H9 (cell line): ENCODE measurements at regions not wholly inside any gene's neighbourhood (a gene's known extent, or its start where the extent isn't known, plus 50 kb on each side); places are given as distances from the start of the nearest gene placed in this dataset.

ENCODE experiments used
- DNase-seq: peaks from one replicate; pipeline ENCODE4 v3.0.0-alpha.2; 2017
- H2AFZ ChIP-seq: one replicate; pipeline ENCODE4 v1.6.1; 2013; ENCODE audit warnings: mild to moderate bottlenecking, low read length, control low read depth, moderate library complexity
- H2AK5ac ChIP-seq: 2 replicates; pipeline ENCODE4 v1.6.1; 2013; ENCODE audit warnings: low read length, control low read depth, mixed read lengths; ENCODE audit not compliant: insufficient read length
- H2BK120ac ChIP-seq: one replicate; pipeline ENCODE4 v1.6.1; 2013; ENCODE audit warnings: low read depth, mild to moderate bottlenecking, low read length, control low read depth, inconsistent platforms; ENCODE audit not compliant: poor library complexity, severe bottlenecking
- H2BK12ac ChIP-seq: 2 replicates; pipeline ENCODE4 v1.6.1; 2013; ENCODE audit warnings: low read length, control low read depth, mixed read lengths, low read depth; ENCODE audit not compliant: insufficient read length
- H2BK15ac ChIP-seq: 2 replicates; pipeline ENCODE4 v1.6.1; 2013; ENCODE audit warnings: low read depth, low read length, control low read depth
- H2BK20ac ChIP-seq: one replicate; pipeline ENCODE4 v1.6.1; 2013; ENCODE audit warnings: low read depth, mild to moderate bottlenecking, low read length, control low read depth, inconsistent platforms; ENCODE audit not compliant: poor library complexity, severe bottlenecking
- H2BK5ac ChIP-seq: 2 replicates; pipeline ENCODE4 v1.6.1; 2013; ENCODE audit warnings: low read length, control low read depth, mixed read lengths; ENCODE audit not compliant: insufficient read length
- H3K14ac ChIP-seq: 2 replicates; pipeline ENCODE4 v1.6.1; 2013; ENCODE audit warnings: low read length, control low read depth; ENCODE audit not compliant: insufficient read depth
- H3K18ac ChIP-seq: 2 replicates; pipeline ENCODE4 v1.6.1; 2013; ENCODE audit warnings: low read depth, mild to moderate bottlenecking, mixed read lengths, low read length, control low read depth; ENCODE audit not compliant: insufficient read length
- H3K23ac ChIP-seq: 2 replicates; pipeline ENCODE4 v1.6.1; 2013; ENCODE audit warnings: low read length, control low read depth, mixed read lengths, low read depth; ENCODE audit not compliant: insufficient read length
- H3K23me2 ChIP-seq: 2 replicates; pipeline ENCODE4 v1.6.1; 2013; ENCODE audit warnings: low read depth, mild to moderate bottlenecking, mixed read lengths, low read length, control low read depth; ENCODE audit not compliant: insufficient read length, poor library complexity, severe bottlenecking
- H3K27ac ChIP-seq: 2 replicates; pipeline ENCODE4 v1.5.1; 2013; ENCODE audit warnings: low read length, control low read depth, mixed read lengths, low read depth; ENCODE audit not compliant: insufficient read length
- H3K27me3 ChIP-seq: 2 replicates; pipeline ENCODE4 v1.6.1; 2013; ENCODE audit warnings: low read length, control low read depth, inconsistent platforms; ENCODE audit not compliant: insufficient read depth
- H3K4ac ChIP-seq: 2 replicates; pipeline ENCODE4 v1.6.1; 2013; ENCODE audit warnings: low read depth, mild to moderate bottlenecking, control low read depth, inconsistent platforms, low read length, moderate library complexity
- H3K4me1 ChIP-seq: 2 replicates; pipeline ENCODE4 v1.6.1; 2013; ENCODE audit warnings: low read length, control low read depth, inconsistent platforms; ENCODE audit not compliant: insufficient read depth
- H3K4me2 ChIP-seq: 2 replicates; pipeline ENCODE4 v1.6.1; 2013; ENCODE audit warnings: low read length, control low read depth, mixed read lengths; ENCODE audit not compliant: insufficient read length, insufficient read depth
- H3K56ac ChIP-seq: 2 replicates; pipeline ENCODE4 v1.6.1; 2013; ENCODE audit warnings: low read depth, mild to moderate bottlenecking, mixed read lengths, low read length, control low read depth; ENCODE audit not compliant: insufficient read length
- H3K79me1 ChIP-seq: 2 replicates; pipeline ENCODE4 v1.6.1; 2013; ENCODE audit warnings: low read depth, mild to moderate bottlenecking, moderate library complexity, low read length, control low read depth, inconsistent platforms; ENCODE audit not compliant: insufficient read depth, poor library complexity, severe bottlenecking
- H3K79me2 ChIP-seq: 2 replicates; pipeline ENCODE4 v1.6.1; 2013; ENCODE audit warnings: low read length, control low read depth, inconsistent platforms; ENCODE audit not compliant: insufficient read depth
- H3K9ac ChIP-seq: 2 replicates; pipeline ENCODE4 v1.6.1; 2013; ENCODE audit warnings: low read length, control low read depth, mixed read lengths; ENCODE audit not compliant: insufficient read length; ENCODE audit errors: extremely low read depth
- H3K9me3 ChIP-seq: one replicate; pipeline ENCODE4 v1.6.1; 2013; ENCODE audit warnings: low read depth, low read length, inconsistent platforms; ENCODE audit not compliant: control insufficient read depth
- H3T11ph ChIP-seq: one replicate; pipeline ENCODE4 v1.6.1; 2013; ENCODE audit warnings: mild to moderate bottlenecking, low read length, control low read depth, inconsistent platforms
- H4K20me1 ChIP-seq: one replicate; pipeline ENCODE4 v1.6.1; 2013; ENCODE audit not compliant: control insufficient read depth, insufficient read length, insufficient read depth
- H4K5ac ChIP-seq: 2 replicates; pipeline ENCODE4 v1.6.1; 2013; ENCODE audit warnings: low read depth, mild to moderate bottlenecking, mixed read lengths, low read length, control low read depth; ENCODE audit not compliant: insufficient read length
- H4K8ac ChIP-seq: replicated peaks from 2 replicates; pipeline ENCODE4 v1.6.1; 2013; ENCODE audit warnings: low read length, control low read depth, mixed read lengths, low read depth; ENCODE audit not compliant: insufficient read length
- H4K91ac ChIP-seq: 2 replicates; pipeline ENCODE4 v1.6.1; 2013; ENCODE audit warnings: low read depth, mild to moderate bottlenecking, moderate library complexity, mixed read lengths, low read length, control low read depth; ENCODE audit not compliant: insufficient read length
- H3K27ac Mint-ChIP-seq, 3 experiments: 2 replicates in 2 of 3; 3 replicates in 1 of 3; pipeline ENCODE4 v1.8.0; 2020 to 2021; ENCODE audit warnings: mixed read lengths in 3 of 3, mild to moderate bottlenecking in 1 of 3, moderate library complexity in 1 of 3
- H3K27me3 Mint-ChIP-seq: 2 replicates; pipeline ENCODE4 v1.8.0; 2021; ENCODE audit warnings: low read depth, mild to moderate bottlenecking, moderate library complexity, mixed read lengths
- H3K36me3 Mint-ChIP-seq, 3 experiments: 2 replicates in 2 of 3; 3 replicates in 1 of 3; pipeline ENCODE4 v1.8.0; 2020 to 2021; ENCODE audit warnings: low read depth in 3 of 3, mixed read lengths in 3 of 3; ENCODE audit not compliant: insufficient read depth in 1 of 3
- H3K4me1 Mint-ChIP-seq, 2 experiments: 2 replicates each; pipeline ENCODE4 v1.8.0; 2020; ENCODE audit warnings: mixed read lengths in 2 of 2
- H3K4me3 Mint-ChIP-seq, 2 experiments: 2 replicates in 1 of 2; 3 replicates in 1 of 2; pipeline ENCODE4 v1.8.0; 2020 to 2021; ENCODE audit warnings: mild to moderate bottlenecking in 2 of 2, mixed read lengths in 2 of 2, moderate library complexity in 1 of 2
- H3K9me3 Mint-ChIP-seq, 2 experiments: 2 replicates in 1 of 2; 3 replicates in 1 of 2; pipeline ENCODE4 v1.8.0; 2020; ENCODE audit warnings: mild to moderate bottlenecking in 2 of 2, mixed read lengths in 2 of 2, moderate library complexity in 1 of 2
- whole genome bisulfite sequencing: extraction: QIAGEN DNeasy Blood & Tissue Kit; methylation state at CpG from one replicate; pipeline ENCODE4 v1.1.7; 2013; ENCODE audit warnings: missing lambda C conversion rate, low lambda C conversion rate, mixed read lengths; ENCODE audit not compliant: insufficient read length; ENCODE audit errors: extremely low coverage; 5-methylcytosine and 5-hydroxymethylcytosine counted together
- TF ChIP-seq, protein P1 (sequence below): fragments of 200-600 bp; sonication (generic); conservative IDR thresholded peaks from 3 replicates; pipeline ENCODE4 v1.8.0; 2021; ENCODE audit warnings: antibody characterized with exemption, mild to moderate bottlenecking

- H3K4me1 ChIP-seq: no peaks in the 10 kb centered on the region
- H3K4ac ChIP-seq: no peak overlapping the region
- Mint-ChIP-seq H3K4me1 (peaks cover 0 to 3% of the 10 kb centered on the region in 2 experiments; a peak in 1 of 4 replicates), H3K36me3 (peaks cover 5 to 14% (median 7%) of the 10 kb centered on the region in 3 experiments; a peak in 6 of 7 replicates), H3K9me3 (peaks cover 12 to 16% of the 10 kb centered on the region in 2 experiments), H3K27ac (no peak overlapping the region), H3K4me3 (no peak overlapping the region), H3K27me3 (no peaks in the 10 kb centered on the region)
- H2AK5ac ChIP-seq: no peak overlapping the region
- no peak overlapping the region for H2BK20ac ChIP-seq
- TF ChIP-seq, protein P1, sequence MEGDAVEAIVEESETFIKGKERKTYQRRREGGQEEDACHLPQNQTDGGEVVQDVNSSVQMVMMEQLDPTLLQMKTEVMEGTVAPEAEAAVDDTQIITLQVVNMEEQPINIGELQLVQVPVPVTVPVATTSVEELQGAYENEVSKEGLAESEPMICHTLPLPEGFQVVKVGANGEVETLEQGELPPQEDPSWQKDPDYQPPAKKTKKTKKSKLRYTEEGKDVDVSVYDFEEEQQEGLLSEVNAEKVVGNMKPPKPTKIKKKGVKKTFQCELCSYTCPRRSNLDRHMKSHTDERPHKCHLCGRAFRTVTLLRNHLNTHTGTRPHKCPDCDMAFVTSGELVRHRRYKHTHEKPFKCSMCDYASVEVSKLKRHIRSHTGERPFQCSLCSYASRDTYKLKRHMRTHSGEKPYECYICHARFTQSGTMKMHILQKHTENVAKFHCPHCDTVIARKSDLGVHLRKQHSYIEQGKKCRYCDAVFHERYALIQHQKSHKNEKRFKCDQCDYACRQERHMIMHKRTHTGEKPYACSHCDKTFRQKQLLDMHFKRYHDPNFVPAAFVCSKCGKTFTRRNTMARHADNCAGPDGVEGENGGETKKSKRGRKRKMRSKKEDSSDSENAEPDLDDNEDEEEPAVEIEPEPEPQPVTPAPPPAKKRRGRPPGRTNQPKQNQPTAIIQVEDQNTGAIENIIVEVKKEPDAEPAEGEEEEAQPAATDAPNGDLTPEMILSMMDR: no peak
- no peak overlapping the region for H4K5ac ChIP-seq
- H3K79me2 ChIP-seq: no peaks in the 10 kb centered on the region
- H3K9me3 ChIP-seq: no peaks in the 10 kb centered on the region
- no peak overlapping the region for H2BK15ac ChIP-seq
- no peak overlapping the region for H3K4me2 ChIP-seq
- H3K18ac ChIP-seq: no peak overlapping the region
- H3K23me2 ChIP-seq: no peaks in the 10 kb centered on the region
- no peak overlapping the region for H4K91ac ChIP-seq
- no peaks in the 10 kb centered on the region for H4K20me1 ChIP-seq
- WGBS: no CpG with 5 or more reads among the region's 6 CpGs
- no peak overlapping the region for H3T11ph ChIP-seq
- H2BK120ac ChIP-seq: no peak overlapping the region
- H2BK5ac ChIP-seq: no peak overlapping the region
- no peaks in the 10 kb centered on the region for H3K27me3 ChIP-seq
- H4K8ac ChIP-seq: no peak overlapping the region
- no peak overlapping the region for H2AFZ ChIP-seq
- H3K56ac ChIP-seq: no peak overlapping the region
- H3K9ac ChIP-seq: no peak overlapping the region
- H2BK12ac ChIP-seq: no peak overlapping the region
- H3K14ac ChIP-seq: no peak overlapping the region
- no peak overlapping the region for H3K23ac ChIP-seq
- no peak overlapping the region for H3K27ac ChIP-seq
- no peak for DNase-seq
- H3K79me1 ChIP-seq: no peaks in the 10 kb centered on the region
Observed at GRCh38 chr5:165304193-165304827, 1798.9 kb downstream of the MAT2B start.
